ENCODE measurements at regions not wholly inside any gene's neighbourhood (a gene's known extent, or its start where the extent isn't known, plus 50 kb on each side); places are given as distances from the start of the nearest gene placed in this dataset.

GRCh38 chrY:21814491-21814890 lies 79.8 kb downstream of the RBMY1D start:
- H3K36me3 ChIP-seq = no peaks in the 10 kb centered on the region
- TF ChIP-seq CTCF (IDR thresholded peaks at IDR 0.05) = no peak
- H3K27ac ChIP-seq = no peak overlapping the region
- intact Hi-C loops (cut with DNase I) = no loop called here
- H3K27me3 ChIP-seq (ENCODE audit: low read depth) = no peaks in the 10 kb centered on the region
- no peak overlapping the region for H3K4me3 ChIP-seq
- H3K4me1 ChIP-seq = no peaks in the 10 kb centered on the region
- DNase-seq (no peak), ATAC-seq (no peak)
- no peaks in the 10 kb centered on the region for H3K9me3 ChIP-seq

DNA sequence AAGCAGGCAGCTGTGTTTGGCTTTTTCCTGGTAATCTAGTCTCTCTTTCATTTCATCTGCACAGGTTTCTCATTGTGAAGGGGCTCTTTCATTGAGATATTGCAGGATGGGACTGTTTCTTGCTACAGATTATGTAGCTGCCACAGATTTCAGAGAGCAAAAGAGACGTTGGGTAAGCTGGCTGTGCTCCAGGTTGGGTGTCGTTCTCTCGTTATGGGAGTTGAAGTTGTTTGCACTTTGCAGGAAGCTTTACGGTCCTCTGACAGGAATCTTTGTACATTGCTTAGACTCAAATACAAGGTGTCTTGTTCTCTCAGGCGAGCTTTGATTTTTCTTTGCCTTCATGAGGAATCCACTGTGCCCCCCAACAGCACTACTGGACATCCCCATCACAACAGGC lies 72.4 kb downstream of the RBMY1D start:
- Histone ChIP-seq H3K36me3 (no peaks in the 10 kb centered on the region), H3K27me3 (ENCODE audit: low read depth) (no peaks in the 10 kb centered on the region), H3K9me3 (no peaks in the 10 kb centered on the region), H3K4me1 (no peaks in the 10 kb centered on the region), H3K4me3 (no peak overlapping the region), H3K27ac (no peak overlapping the region)
- DNase-seq = no peak
- no peak for TF ChIP-seq CTCF (IDR thresholded peaks at IDR 0.05)
- ATAC-seq = no peak
- intact Hi-C loops (cut with DNase I) = no loop called here

DNA sequence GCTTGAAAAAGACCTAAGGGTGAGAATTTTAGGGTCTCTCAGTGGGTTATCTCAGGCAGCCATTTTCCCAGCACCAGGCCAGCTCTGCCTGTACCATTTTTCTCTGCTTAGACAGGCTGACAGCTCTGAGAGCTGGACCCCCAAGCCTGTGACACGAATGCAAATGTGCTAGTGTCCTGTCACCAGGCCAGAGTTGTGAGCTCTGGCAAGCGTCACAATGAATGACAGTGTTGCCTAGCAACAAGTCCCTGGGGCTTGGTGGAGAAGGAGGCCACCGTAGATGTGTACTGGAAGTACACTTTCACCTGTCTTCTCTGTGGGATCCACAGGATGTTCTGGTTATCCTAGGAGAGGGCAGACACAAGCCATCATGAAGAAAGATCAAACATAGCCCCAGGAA lies 66.7 kb downstream of the RBMY1D start:
- no peaks in the 10 kb centered on the region for H3K4me1 ChIP-seq
- no peak overlapping the region for H3K27ac ChIP-seq
- no peak for DNase-seq
- no peak overlapping the region for H3K4me3 ChIP-seq
- H3K27me3 ChIP-seq (ENCODE audit: low read depth) = no peaks in the 10 kb centered on the region
- ATAC-seq = no peak
- no peaks in the 10 kb centered on the region for H3K36me3 ChIP-seq
- no peaks in the 10 kb centered on the region for H3K9me3 ChIP-seq
- intact Hi-C loops (cut with DNase I) = no loop called here
- TF ChIP-seq CTCF (IDR thresholded peaks at IDR 0.05) = no peak
